Keratinocyte (primary cell): ENCODE measurements at regions not wholly inside any gene's neighbourhood (a gene's known extent, or its start where the extent isn't known, plus 50 kb on each side); places are given as distances from the start of the nearest gene placed in this dataset.

Experiments
- DNase-seq: peaks from one replicate; pipeline ENCODE4 v3.0.0-alpha.2; 2011; ENCODE audit warnings: low read depth, missing footprints, low spot score
- FAIRE-seq: peaks from 2 replicates; lab custom pipeline; 2011; peaks lifted over from hg19 to GRCh38; lab: Jason Lieb, UNC
- H2AFZ ChIP-seq: 2 replicates; pipeline ENCODE4 v1.6.0; 2012; ENCODE audit warnings: low read length, control low read depth, inconsistent platforms; ENCODE audit not compliant: control insufficient read depth
- H3K27ac ChIP-seq: 2 replicates; pipeline ENCODE4 v1.5.1; 2011; ENCODE audit warnings: low read length; ENCODE audit not compliant: control insufficient read depth, insufficient read depth
- H3K27me3 ChIP-seq: 3 replicates; pipeline ENCODE4 v1.6.0; 2011; ENCODE audit warnings: low read length; ENCODE audit not compliant: control insufficient read depth, insufficient read depth; ENCODE audit errors: extremely low read depth
- H3K36me3 ChIP-seq, 2 experiments: 2 replicates in 1 of 2; 3 replicates in 1 of 2; pipeline ENCODE4 v1.5.1; 2011; ENCODE audit warnings: low read length in 2 of 2, mild to moderate bottlenecking in 1 of 2; ENCODE audit not compliant: control insufficient read depth in 2 of 2, insufficient read depth in 2 of 2; ENCODE audit errors: extremely low read depth in 1 of 2
- H3K4me1 ChIP-seq: 3 replicates; pipeline ENCODE4 v1.5.1; 2011; ENCODE audit warnings: low read length; ENCODE audit not compliant: control insufficient read depth, insufficient read depth; ENCODE audit errors: extremely low read depth
- H3K4me2 ChIP-seq: 3 replicates; pipeline ENCODE4 v1.6.0; 2011; ENCODE audit warnings: low read depth, low read length; ENCODE audit not compliant: control insufficient read depth, insufficient read depth; ENCODE audit errors: extremely low read depth
- H3K4me3 ChIP-seq, 3 experiments: fragments of 200-600 bp in 1 of 3; sonication (generic) in 1 of 3; 2 replicates in 2 of 3; 3 replicates in 1 of 3; pipeline ENCODE4 v1.5.1; 2011 to 2016; ENCODE audit warnings: low read length in 3 of 3, mild to moderate bottlenecking in 3 of 3, control low read depth in 2 of 3, inconsistent platforms in 1 of 3, low read depth in 1 of 3, mixed read lengths in 1 of 3, mixed run types in 1 of 3, moderate library complexity in 1 of 3; ENCODE audit not compliant: control insufficient read depth in 2 of 3, insufficient read depth in 2 of 3; ENCODE audit errors: extremely low read depth in 1 of 3
- H3K79me2 ChIP-seq: 2 replicates; pipeline ENCODE4 v1.6.0; 2012; ENCODE audit warnings: low read length; ENCODE audit not compliant: control insufficient read depth, insufficient read depth
- H3K9ac ChIP-seq: 3 replicates; pipeline ENCODE4 v1.6.0; 2011; ENCODE audit warnings: low read length; ENCODE audit not compliant: control insufficient read depth, insufficient read depth; ENCODE audit errors: extremely low read depth
- H3K9me1 ChIP-seq: 3 replicates; pipeline ENCODE4 v1.6.0; 2011; ENCODE audit warnings: low read length; ENCODE audit not compliant: control insufficient read depth, insufficient read depth; ENCODE audit errors: extremely low read depth
- H3K9me3 ChIP-seq: 2 replicates; pipeline ENCODE4 v1.5.1; 2012; ENCODE audit warnings: low read depth, low read length; ENCODE audit not compliant: control insufficient read depth
- H4K20me1 ChIP-seq: 3 replicates; pipeline ENCODE4 v1.6.0; 2011; ENCODE audit warnings: low read length; ENCODE audit not compliant: control insufficient read depth, insufficient read depth; ENCODE audit errors: extremely low read depth
- EZH2 ChIP-seq: IDR thresholded peaks from one replicate; pipeline ENCODE4 v1.6.1; 2012; ENCODE audit warnings: inconsistent platforms, mild to moderate bottlenecking, low read length, moderate library complexity
- dilution Hi-C: fragments of 300-500 bp; cut with MboI; formaldehyde crosslinking; loops from one replicate; pipeline ENCODE4 v1.7.0; 2020; ENCODE audit warnings: low sequenced_read_pairs; ENCODE audit not compliant: extremely low pct_ligation_motif_present
- TF ChIP-seq, protein P1 (sequence below), 3 experiments: IDR thresholded peaks in 1 of 3; conservative IDR thresholded peaks in 1 of 3; optimal IDR thresholded peaks in 1 of 3; 2 replicates in 2 of 3; 3 replicates in 1 of 3; pipeline versions ENCODE3 to v1.5.1; 2011; ENCODE audit warnings: low read length in 3 of 3, mild to moderate bottlenecking in 3 of 3, moderate library complexity in 2 of 3, control low read depth in 1 of 3, inconsistent platforms in 1 of 3; ENCODE audit not compliant: insufficient read depth in 2 of 3; ENCODE audit errors: extremely low read depth in 1 of 3

- TF ChIP-seq, protein P1, sequence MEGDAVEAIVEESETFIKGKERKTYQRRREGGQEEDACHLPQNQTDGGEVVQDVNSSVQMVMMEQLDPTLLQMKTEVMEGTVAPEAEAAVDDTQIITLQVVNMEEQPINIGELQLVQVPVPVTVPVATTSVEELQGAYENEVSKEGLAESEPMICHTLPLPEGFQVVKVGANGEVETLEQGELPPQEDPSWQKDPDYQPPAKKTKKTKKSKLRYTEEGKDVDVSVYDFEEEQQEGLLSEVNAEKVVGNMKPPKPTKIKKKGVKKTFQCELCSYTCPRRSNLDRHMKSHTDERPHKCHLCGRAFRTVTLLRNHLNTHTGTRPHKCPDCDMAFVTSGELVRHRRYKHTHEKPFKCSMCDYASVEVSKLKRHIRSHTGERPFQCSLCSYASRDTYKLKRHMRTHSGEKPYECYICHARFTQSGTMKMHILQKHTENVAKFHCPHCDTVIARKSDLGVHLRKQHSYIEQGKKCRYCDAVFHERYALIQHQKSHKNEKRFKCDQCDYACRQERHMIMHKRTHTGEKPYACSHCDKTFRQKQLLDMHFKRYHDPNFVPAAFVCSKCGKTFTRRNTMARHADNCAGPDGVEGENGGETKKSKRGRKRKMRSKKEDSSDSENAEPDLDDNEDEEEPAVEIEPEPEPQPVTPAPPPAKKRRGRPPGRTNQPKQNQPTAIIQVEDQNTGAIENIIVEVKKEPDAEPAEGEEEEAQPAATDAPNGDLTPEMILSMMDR (optimal IDR thresholded peaks at IDR 0.05 in 1 of 3, IDR thresholded peaks at IDR 0.05 in 1 of 3, conservative IDR thresholded peaks at IDR 0.05 in 1 of 3; ENCODE audit: extremely low read depth in 1 of 3, insufficient read depth in 2 of 3, low read length in 3 of 3), result no peak
- TF ChIP-seq EZH2, result no peak
- Histone ChIP-seq H3K4me2 (no peak overlapping the region), H3K9me3 (peaks cover 3% of the 10 kb centered on the region), H3K27ac (no peak overlapping the region), H4K20me1 (no peaks in the 10 kb centered on the region), H2AFZ (no peak overlapping the region), H3K4me1 (peaks cover 26% of the 10 kb centered on the region), H3K36me3 (no peaks in the 10 kb centered on the region), H3K27me3 (no peaks in the 10 kb centered on the region), H3K9ac (no peak overlapping the region), H3K79me2 (no peaks in the 10 kb centered on the region), H3K4me3 (no peak overlapping the region), H3K9me1 (no peaks in the 10 kb centered on the region)
- no peak for FAIRE-seq
- DNase-seq, result no peak
- dilution Hi-C loops, result no loop called here
Measured at GRCh38 chr10:27388761-27389399, 115.2 kb upstream of the RAB18 start.

DNA sequence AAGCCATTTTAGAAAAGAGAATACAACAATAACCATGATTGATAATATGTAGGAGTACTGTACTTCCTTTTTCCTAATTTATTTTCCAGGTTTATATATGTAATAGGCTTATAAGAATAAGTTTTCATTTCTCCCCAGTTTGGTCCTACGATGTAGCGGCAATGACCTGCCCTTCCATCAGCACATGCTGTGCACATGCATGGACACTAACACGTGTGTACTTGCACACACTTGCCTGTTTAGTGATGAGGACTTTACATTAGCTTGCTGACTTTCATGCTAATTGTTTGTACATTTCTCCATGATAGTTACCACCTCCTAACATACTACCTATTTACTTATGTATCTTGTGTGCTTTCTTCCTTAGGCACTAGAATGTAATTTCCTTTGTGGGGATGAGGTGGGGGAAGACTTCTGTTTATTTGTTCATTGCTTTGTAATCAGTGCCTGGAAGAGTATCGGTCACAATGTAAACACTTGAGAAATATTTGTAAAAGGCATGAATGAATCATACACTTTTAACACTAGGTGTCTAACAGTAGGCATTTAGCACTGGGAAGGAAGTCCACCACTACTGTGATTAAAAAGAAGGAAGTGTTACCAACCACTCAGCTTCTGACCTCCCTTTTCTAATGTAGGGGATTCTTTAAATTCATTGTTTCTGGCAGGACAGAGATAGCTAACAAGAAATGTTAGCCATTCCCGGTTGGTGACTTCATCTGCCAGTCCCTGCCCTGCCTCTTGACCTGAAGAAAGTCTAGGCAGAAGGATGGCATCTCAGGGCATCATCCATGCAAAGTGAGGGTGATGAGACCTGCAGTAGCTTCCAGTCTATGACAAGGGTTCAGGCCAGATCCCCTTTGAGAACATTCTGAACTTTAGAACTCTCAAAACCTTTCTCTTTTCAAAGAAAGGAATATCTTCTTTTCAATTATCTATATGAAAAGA, 120.2 kb upstream of the RAB18 start:
- Histone ChIP-seq H3K9ac (no peak overlapping the region), H3K36me3 (no peaks in the 10 kb centered on the region), H3K4me1 (peaks cover 4% of the 10 kb centered on the region), H3K9me3 (no peaks in the 10 kb centered on the region), H3K4me3 (no peak overlapping the region), H3K9me1 (no peaks in the 10 kb centered on the region), H3K27ac (no peak overlapping the region), H3K4me2 (no peak overlapping the region), H3K79me2 (no peaks in the 10 kb centered on the region), H2AFZ (no peak overlapping the region), H3K27me3 (no peaks in the 10 kb centered on the region), H4K20me1 (no peaks in the 10 kb centered on the region)
- TF ChIP-seq, protein P1 (optimal IDR thresholded peaks at IDR 0.05 in 1 of 3, IDR thresholded peaks at IDR 0.05 in 1 of 3, conservative IDR thresholded peaks at IDR 0.05 in 1 of 3; ENCODE audit: extremely low read depth in 1 of 3, insufficient read depth in 2 of 3, low read length in 3 of 3), result no peak
- no peak for TF ChIP-seq EZH2
- no peak for FAIRE-seq
- dilution Hi-C loops, result no loop called here
- DNase-seq, result no peak
